Mucosa of descending colon (tissue), 3 donors: ENCODE measurements at regions not wholly inside any gene's neighbourhood (a gene's known extent, or its start where the extent isn't known, plus 50 kb on each side); places are given as distances from the start of the nearest gene placed in this dataset.

Experiments used
- ATAC-seq: fragments of 200-7000 bp; cut with Tn5 transposase; one replicate; pipeline ENCODE4 v1.9.1; 2020; ENCODE audit warnings: mild to moderate bottlenecking, moderate library complexity
- DNase-seq, 3 donors: peaks; one replicate each; pipeline ENCODE4 v3.0.0-alpha.2; 2020
- H3K36me3 ChIP-seq: fragments of 200-600 bp; one replicate; pipeline ENCODE4 v1.8.0; 2021; ENCODE audit warnings: low read depth, mild to moderate bottlenecking
- H3K4me1 ChIP-seq: fragments of 200-600 bp; one replicate; pipeline ENCODE4 v1.8.0; 2021; ENCODE audit warnings: low read depth, mild to moderate bottlenecking
- H3K4me3 ChIP-seq: fragments of 200-600 bp; one replicate; pipeline ENCODE4 v1.8.0; 2021; ENCODE audit warnings: mild to moderate bottlenecking
- H3K9me3 ChIP-seq: fragments of 200-600 bp; one replicate; pipeline ENCODE4 v1.8.0; 2021; ENCODE audit warnings: mild to moderate bottlenecking
- intact Hi-C, 2 donors: fragments of 100-400 bp; cut with DNase I in 1 of 2; cut with micrococcal nuclease in 1 of 2; formaldehyde crosslinking; loops; one replicate each; pipeline versions ENCODE4 v1.11.0 to v1.11.1; 2022; cut with DNase I, micrococcal nuclease
- TF ChIP-seq, protein P1 (sequence below): fragments of 200-600 bp; IDR thresholded peaks from one replicate; pipeline ENCODE4 v1.8.0; 2022; ENCODE audit warnings: antibody characterized with exemption, mild to moderate bottlenecking
- donor health status: DM: no; HTN: no; CAD: no; lungs with moderate emphysema.
- donor health status: DM: no; HTN: no; CAD: no.
- donor health status: DM: no; HTN: yes; CAD: no.

GRCh38 chr3:127088511-127089351, 104.2 kb upstream of the PRR23E start:
- intact Hi-C loops, result no loop called here
- no peak for ATAC-seq
- TF ChIP-seq, protein P1, sequence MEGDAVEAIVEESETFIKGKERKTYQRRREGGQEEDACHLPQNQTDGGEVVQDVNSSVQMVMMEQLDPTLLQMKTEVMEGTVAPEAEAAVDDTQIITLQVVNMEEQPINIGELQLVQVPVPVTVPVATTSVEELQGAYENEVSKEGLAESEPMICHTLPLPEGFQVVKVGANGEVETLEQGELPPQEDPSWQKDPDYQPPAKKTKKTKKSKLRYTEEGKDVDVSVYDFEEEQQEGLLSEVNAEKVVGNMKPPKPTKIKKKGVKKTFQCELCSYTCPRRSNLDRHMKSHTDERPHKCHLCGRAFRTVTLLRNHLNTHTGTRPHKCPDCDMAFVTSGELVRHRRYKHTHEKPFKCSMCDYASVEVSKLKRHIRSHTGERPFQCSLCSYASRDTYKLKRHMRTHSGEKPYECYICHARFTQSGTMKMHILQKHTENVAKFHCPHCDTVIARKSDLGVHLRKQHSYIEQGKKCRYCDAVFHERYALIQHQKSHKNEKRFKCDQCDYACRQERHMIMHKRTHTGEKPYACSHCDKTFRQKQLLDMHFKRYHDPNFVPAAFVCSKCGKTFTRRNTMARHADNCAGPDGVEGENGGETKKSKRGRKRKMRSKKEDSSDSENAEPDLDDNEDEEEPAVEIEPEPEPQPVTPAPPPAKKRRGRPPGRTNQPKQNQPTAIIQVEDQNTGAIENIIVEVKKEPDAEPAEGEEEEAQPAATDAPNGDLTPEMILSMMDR, result no peak
- no peak overlapping the region for H3K4me3 ChIP-seq
- no peaks in the 10 kb centered on the region for H3K4me1 ChIP-seq
- DNase-seq, result peak in 1 of 3 donors; percentile 28
- H3K36me3 ChIP-seq, result no peaks in the 10 kb centered on the region
- no peaks in the 10 kb centered on the region for H3K9me3 ChIP-seq

GRCh38 chr3:127089486-127090145, 103.3 kb upstream of the PRR23E start:
- Histone ChIP-seq H3K4me3 (no peak overlapping the region), H3K4me1 (no peaks in the 10 kb centered on the region), H3K36me3 (no peaks in the 10 kb centered on the region), H3K9me3 (no peaks in the 10 kb centered on the region)
- TF ChIP-seq, protein P1, result no peak
- no peak for ATAC-seq
- no peak for DNase-seq
- intact Hi-C loops, result no loop called here

GRCh38 chr3:127090218-127091160, 102.4 kb upstream of the PRR23E start:
- intact Hi-C loops, result no loop called here
- DNase-seq (no peak), ATAC-seq (no peak)
- Histone ChIP-seq H3K36me3 (no peaks in the 10 kb centered on the region), H3K4me1 (no peaks in the 10 kb centered on the region), H3K9me3 (no peaks in the 10 kb centered on the region), H3K4me3 (no peak overlapping the region)
- TF ChIP-seq, protein P1, result no peak

DNA sequence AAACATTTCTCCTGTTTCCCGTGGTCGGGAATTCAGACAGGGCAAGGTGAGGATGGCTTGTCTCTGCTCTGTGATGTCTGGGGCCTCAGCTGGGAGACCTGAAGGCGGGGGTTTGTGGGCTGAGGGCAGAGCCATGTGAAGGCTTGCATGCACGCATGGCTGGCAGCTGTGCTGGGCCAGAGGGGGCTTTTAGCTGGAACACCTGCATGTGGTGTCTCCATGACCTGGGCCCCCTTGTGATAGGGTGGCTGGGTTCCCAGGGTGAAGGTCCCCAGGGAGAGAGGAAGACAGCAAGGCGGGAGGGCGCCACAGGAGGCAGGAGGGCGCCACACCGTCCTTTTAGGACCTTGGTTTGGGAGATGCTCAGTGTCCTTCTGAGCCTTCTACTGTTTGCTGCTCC, 101.6 kb upstream of the PRR23E start:
- intact Hi-C loops, result no loop called here
- H3K36me3 ChIP-seq, result no peaks in the 10 kb centered on the region
- DNase-seq, result no peak

DNA sequence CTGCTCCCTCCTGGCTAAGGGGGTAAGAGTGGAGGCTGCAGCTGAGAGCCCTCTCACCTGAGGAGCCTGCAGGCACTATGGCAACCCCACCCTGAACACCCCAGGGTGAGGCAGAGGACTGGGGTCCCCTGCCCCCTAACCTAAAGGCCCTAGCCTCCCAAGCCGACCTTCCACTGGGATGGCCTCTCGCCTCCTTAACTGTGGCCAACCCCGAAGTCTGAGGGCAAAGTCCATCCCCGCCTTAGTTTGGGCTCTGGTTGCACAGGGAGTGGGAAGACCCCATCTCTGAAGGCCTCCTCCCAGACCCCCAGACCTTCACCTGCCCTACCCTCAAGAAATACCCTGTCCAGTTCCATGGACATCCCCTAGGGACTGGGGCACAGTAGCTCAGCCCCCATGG, 100.6 kb upstream of the PRR23E start:
- Histone ChIP-seq H3K36me3 (no peaks in the 10 kb centered on the region), H3K4me3 (no peak overlapping the region), H3K4me1 (no peaks in the 10 kb centered on the region), H3K9me3 (no peaks in the 10 kb centered on the region)
- peak; percentile 16 for ATAC-seq
- peak in 1 of 3 donors; percentile 24 for DNase-seq
- intact Hi-C loops, result no loop called here
- TF ChIP-seq, protein P1, result no peak

More for the DNA sequence above, 101.6 kb upstream of the PRR23E start:
- TF ChIP-seq, protein P1, result no peak
- ATAC-seq, result no peak
- Histone ChIP-seq H3K9me3 (no peaks in the 10 kb centered on the region), H3K4me3 (no peak overlapping the region), H3K4me1 (no peaks in the 10 kb centered on the region)
